Stimulated activated CD8-positive, alpha-beta memory T cell treated with anti-CD3 and anti-CD28 coated beads, Interleukin-4, amount 100 ng/mL, for 4 hours (primary cell): ENCODE measurements at regions not wholly inside any gene's neighbourhood (a gene's known extent, or its start where the extent isn't known, plus 50 kb on each side); places are given as distances from the start of the nearest gene placed in this dataset.

ENCODE experiments used
- DNase-seq, 2 donors: peaks; one replicate each; pipeline ENCODE4 v3.0.0-alpha.2; 2020; ENCODE audit warnings: low read depth in 2 of 2, low spot score in 1 of 2

DNA sequence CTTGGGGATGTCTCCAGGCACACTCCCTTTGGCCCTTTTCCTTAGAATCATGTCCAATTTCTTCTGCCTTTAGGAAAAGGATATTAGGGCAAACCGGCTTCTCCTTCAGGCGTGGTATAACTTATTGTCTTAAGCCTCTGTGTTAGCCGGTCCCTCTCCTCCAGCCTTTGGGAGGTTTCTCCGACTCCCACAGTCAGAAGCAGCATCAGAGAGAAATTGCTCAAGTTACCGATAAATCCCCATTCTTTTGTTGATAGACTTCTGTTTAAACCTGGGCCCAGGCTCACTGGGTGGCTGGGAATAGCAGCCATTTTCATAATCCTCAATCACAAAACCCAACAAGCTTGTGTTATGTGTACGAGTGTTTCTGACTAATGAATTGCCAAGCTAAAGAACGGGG is 85.4 kb upstream of the KAZN start:
- DNase-seq, result no peak

DNA sequence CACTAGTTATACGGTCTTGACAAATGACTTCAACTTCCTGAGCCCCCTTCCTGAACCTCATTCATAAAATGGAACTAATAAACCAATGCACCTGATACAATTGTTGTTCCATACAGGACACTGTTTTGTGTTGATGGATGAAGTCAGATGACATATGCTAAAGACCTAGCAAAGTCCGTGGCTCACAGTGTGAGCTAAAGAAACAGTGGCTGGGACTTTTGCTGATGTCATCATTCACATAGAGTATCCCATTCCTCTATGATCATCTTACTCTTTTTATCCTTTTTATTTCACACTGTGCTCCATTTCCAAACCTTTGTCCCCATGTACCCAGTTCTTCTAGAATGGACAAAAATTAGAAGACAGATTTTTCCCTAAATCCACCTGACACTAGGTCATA is 83.7 kb upstream of the KAZN start:
- no peak for DNase-seq

DNA sequence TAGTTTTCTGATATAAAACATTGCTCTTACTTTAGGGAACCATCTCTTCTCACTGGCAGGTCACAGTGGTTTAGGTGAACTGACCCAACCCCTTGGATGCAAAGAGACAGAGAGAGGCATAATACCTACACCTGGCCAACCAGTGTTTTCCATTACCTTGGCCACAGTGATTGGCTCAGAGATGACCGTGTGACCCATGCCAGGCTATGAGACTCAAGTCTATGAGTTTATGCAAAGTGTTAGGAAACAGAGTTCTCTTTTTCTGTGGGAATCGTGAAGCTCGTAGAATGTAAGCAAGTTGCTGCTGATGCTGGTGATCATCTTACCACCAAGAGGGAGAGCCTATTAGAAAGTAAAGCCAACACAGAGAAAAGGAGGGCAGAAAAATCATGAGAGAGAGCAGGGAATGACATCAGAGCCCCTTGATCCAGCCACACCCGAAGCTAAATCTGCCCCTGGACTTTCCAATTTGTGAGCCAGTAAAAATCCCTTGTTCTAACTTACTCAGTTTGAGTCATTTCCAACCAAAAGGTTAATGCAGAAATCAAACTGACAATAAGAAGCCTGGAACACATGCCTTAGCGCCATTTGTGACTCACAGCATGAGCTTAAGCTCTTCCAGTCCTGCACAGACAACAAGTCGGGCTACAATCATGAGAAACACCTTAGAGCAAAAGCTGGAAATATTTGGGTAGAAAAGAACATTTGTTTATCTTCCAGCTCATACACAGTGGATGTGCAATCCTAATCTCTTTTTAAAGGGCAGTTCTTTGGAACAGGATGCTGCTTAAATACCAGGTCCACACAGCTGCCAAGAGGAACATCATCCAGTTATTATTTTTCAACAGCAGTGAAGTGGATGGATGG is 81.3 kb upstream of the KAZN start:
- no peak for DNase-seq

DNA sequence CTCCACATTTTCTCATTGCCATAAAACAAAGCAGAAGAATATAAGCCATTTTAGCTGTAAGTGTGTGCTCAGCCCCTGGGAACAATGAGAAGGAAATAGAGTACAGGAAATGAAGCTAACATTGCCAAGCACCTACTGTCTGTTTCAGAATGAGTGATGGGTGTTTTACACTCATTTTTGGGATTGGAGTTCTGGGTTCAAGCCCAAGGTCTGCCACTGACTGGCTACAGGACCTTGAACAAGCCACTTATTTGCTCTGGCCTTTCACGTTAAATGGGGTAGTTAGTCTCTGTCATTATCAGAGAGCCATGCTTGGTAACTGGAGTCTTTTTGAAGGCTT is 80.7 kb upstream of the KAZN start:
- no peak for DNase-seq

DNA sequence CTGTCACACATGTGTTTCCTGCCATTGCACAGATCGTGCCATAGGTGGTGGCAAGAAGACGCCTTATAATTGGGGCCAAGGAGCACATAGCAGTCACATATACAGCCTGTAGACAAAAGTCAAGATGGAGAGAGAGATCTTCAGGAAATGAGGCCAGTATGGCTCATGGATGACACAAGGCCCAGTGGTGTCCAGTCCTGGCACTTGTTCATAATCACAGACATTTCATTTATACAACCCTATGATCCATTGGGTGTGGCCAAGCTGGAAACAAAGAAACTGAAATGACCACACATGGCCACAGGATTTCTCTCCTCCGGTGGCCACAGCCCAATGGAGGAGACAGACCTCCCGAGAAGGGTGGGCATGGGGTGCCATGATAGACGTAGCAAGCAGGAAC is 78.5 kb upstream of the KAZN start:
- DNase-seq, result no peak

DNA sequence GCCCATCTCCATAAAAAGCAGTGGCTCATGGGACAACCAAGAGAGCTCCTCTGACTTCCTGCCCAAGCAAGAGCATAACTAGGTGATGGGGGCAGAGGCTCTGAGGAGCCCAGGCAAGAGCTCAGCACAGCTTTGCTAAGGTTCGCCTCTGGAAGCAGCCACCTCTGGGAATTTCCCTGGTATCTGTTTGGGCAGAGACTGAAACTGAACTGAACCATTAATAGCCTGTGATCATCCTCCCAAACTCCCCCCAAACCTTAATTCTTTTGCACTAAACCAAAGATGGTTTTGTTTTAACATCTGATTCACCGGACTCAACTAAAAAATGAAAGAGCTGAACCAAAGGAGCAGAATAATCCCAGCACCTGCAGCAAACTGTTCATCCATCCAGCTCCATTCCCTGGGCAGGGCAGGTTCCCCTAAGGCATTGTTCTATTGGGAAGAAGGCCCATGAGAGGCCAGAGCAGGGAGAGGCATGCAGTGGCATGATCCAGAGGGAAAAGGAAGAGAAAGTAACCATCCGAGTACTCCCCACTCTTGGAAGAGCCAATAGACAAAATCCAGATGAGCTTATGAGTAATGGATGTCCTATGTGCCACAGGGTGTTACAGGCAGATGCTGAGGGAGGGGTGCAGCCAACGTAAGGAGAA is 77.8 kb upstream of the KAZN start:
- no peak for DNase-seq

DNA sequence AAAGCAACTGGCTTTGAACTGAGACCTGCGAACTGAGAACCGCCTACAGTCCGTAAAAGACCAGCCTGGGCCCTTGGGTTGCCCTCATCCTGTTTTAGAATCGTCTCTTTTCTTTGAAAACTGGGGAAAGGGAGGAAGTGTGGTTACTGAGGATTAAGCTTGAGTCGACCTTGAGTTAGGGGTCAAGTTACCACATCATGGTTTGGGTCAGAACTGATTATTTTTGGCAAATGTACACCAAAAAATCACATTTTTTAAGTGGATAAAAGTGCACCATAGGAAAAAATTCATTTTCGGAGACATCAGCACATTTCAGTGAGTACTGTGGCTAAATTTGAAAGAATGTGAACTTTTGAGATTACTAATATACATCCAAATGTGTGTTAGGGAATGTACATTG is 76.9 kb upstream of the KAZN start:
- no peak for DNase-seq

DNA sequence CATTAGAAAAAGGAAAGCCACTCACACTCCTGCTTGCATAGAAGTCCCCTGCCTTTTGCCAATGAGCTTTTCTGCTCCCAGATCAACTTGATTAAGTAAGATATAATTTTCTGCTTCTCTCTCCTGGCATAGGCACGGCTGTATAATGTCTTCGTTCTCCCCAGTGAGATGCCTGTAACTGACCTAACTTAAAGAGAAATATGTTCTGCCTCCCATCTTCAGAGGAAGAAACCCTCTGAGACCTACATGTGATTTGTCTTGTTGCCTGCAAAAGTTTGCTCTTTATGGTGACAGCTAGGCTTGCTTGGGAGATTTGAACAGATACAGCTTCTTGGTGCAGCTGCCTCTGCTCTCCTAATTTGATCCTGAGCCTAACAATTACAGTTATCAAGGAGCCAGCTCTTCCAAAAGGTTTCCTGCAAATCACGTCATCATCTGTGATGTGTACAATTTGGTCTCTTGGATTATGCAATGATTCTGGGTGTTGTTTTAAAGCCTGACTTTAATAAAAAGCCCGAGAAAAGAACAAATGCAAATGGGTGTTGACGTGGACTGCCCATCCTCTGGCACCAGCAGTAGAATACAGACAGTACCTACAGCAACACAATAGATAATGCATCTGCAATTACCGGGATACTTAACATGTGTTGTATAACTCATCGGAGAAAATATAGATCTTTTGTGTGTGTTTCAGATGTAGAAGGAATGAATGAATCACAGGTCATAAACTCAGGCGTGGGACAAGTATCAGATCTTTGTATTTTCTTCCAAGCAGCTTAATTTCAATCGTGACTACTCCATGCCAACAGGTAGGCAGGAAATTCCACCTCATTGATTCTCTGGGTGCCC is 76.2 kb upstream of the KAZN start:
- DNase-seq, result no peak

DNA sequence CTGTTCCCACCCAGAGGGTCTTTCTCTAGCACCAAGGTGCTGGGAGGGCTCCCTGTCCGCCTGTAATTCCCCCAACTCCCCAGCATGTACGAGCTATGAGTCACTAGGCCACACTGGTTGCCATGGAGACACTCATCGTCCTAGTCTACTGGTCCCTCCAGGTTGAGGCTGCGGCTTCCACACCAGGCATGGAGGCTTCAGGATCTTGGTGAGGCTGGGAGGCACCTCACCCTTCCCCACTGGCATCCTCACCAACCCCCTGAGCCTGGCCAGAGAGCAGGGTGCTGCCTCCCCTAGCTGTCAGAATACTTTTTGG is 75.6 kb upstream of the KAZN start:
- DNase-seq, result no peak

DNA sequence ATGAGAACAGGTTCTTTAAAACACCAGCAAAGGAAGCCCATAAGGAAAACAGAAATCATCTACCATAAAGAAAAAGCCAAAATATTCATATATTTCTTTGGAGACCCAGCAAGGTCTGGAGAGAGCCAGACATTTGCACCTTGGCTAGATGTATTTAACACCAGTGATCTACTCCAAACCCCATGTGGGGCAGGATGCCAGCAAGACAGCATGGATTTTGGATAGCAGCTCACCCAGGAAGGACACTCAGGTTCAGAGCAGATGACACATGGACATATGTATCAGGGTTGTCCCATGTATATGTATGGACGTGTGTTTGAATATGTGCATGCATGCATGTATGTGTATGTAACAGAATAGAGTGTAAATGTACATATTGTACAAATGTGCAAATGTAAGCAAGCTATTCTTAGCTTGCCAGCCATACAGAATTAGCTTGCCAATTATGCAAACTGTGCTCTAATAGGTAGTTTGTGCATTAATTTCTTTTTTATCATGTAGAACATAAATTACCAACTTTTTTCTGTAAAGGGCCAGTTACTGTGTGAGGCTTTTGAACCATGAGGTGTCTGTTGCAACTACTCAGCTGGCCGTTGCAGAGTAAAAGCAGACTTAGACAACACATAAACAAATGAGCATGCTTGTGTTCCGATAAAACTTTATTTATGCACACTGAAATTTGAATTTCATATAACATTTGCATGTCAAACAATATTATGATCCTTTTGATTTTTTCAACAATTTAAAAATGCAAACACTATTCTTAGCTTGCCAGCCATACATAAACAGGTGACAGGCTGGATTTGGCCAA is 73.5 kb upstream of the KAZN start:
- DNase-seq, result no peak

DNA sequence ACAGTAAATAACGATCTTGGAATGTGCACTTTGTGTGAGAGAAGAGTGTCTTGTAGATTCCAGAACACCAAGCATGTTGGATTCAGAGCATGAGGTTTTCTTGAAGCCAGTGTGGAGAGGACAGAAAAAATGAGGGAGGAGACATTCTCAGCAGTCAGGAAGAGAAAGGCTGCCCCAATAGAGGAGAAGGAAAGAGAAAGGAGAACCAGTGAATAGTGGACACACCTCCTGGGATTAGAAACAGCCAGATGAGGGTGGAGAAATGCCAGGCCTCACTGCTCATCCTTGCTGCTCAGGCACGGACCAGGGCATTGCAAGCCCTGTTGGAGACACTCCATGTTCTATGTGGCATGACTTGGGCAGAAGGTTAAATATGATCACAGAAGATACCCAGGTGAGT is 69.0 kb upstream of the KAZN start:
- DNase-seq, result no peak

DNA sequence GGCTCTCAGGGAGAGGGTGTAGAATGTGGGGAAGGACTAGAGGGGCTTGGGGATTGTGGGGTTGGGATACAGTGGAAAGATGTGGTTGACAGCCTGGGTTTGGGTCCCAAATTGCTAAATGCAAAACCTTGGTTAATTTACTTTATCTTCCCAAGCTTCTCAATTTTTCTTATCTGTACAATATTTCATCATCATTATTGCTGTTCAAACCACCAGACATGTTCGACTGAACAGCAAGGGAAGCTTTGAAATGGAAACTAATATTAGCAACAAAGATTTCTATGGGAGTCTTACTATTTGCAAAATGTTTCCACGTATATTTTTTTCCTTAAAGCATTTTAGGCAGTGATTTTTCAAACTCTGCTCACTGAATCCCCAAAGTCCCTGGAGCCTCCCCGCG is 67.0 kb upstream of the KAZN start:
- no peak for DNase-seq

DNA sequence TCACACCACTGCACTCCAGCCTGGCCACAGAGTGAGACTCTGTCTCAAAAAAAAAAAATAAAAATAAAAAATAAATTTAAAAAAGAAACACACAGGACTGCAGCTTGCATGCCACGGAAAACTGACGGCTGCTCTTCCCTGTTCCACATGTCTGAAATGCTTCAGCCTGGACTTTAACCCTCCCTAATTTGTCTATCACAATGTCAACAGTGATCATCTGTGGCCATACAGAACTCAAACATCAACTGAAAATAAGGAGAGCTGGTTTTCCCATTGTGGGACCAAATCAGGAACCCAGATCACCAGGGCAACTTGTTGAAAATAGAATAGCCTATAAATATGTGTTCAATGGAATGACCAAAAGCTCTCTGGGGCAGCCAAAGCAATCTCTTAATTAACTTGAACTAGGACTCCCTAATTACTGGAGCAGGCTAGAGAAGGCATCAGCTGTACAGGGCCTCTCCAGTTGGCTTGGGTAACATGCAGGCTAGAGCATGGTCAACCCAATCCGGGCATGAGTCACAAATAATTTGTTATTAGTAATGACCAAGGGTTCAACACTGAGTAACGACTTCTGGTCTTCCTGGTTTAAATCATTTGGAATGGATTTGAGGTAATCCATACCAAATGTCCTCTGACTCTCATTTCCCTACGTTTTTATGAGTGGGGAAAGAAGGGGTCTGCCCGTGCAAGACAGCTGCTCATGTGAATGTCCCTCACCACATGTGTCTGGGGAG is 62.7 kb upstream of the KAZN start:
- DNase-seq, result no peak

DNA sequence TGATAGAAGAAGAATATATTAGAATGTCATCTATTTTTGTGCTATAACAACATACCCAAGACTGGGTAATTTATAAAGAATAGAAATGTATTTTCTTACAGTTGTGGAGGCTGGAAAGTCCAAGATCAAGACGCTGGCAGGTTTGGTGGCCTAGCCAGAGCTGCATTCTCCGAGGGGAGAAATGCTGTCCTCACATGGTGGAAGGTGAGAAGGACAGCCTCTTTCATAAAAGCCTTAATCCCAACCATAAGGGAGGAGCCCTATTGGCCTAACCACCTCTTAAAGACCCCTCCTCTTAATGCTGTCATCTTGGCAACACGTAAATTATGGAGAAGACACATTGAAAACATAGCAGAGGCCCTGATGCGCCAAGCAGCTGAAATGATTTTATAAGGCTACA is 60.1 kb upstream of the KAZN start:
- DNase-seq, result no peak

DNA sequence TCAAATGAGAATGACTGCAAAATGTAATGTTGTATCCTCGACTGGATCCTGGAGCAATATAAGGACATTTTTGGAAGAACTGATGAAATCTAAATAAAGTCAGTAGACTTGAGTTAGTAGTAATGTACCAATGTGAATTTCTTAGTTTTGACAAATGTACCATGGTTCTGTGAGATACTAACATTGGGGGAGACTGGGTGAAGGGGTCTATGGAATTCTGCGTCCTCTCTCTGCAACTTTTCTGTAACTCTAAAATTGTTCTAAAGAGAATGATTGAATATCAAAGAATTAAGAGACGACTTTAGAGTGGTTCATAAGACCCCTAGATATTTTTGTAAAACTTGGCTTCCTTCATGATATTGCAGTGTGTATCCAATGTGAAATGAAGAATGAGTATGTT is 59.2 kb upstream of the KAZN start:
- DNase-seq, result no peak

DNA sequence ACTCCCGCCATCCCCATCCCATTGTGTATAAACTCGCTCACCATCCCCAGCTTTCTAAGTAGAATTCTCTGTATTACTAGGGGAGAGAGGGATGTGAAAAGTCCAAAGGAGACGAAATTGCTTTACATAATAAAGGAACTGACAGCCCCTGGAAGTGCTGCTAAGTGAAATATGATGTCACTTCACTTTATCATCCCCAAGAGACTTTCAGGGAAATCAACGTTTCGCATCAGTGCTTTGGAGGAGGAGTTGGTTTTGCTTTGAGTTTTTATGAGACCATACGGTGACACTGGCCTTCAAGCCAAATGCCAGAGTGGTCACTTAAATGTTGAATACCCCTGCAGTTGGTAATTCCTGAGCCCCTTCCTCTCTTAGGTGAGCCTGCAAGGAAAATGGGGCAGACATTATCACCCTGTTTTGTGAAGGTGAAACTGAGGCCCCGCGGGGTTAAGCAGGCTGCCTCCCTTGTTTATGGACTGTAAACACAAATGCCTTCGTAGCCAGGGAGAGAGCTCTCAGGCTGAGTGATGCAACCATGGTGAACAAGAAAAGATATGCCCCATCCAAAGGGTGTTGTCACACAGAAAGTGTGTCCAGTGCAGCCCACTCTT is 58.4 kb upstream of the KAZN start:
- no peak for DNase-seq

DNA sequence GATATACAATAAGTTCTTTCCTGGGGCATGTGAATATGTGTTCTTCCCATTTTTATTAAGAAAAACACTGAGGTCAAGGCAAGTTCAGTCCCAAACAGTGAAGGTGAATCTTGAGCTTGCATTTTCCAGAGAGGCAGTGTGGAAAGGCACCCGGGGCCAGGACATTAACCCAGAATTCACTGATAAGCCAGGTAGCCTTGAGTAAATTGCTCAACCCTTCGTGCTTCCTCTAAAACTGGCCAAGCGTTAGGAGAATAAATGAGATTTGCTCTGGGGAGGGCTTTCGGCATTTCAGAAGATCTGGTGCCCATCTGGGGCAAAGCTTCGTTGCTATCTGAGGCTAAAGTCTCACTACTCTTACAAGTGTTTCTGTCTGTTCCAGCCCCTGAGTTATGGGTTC is 57.1 kb upstream of the KAZN start:
- DNase-seq, result no peak

DNA sequence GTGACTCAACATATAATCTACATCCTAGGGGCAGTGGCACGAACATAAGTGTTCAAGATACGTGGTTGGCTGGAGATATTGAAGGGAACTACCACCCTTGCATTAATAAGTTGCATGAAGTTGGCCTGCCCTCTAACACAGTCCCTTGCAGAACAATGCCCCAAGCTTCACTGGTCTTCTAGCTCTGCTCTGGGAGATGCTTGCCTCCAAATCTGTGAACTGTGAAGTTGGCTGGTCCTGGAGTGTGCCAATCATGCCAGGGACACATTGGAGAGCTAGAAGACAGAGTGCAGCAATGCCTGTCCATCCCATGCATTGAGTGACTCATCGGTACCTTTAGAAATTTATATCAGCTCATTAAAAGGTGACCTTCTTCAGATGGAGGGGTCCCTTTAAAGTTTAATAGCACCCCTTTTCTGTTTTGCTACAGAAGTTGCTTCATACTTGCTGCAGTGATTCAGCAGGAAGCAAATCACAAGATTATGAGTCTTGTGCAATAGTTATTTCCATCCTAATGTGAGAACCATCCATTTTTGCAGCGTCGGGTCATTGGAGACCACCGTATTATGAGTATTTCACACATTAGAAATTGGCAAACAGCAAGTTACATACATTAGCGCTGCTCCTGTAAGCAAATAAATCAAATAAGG is 55.2 kb upstream of the KAZN start:
- DNase-seq, result no peak

DNA sequence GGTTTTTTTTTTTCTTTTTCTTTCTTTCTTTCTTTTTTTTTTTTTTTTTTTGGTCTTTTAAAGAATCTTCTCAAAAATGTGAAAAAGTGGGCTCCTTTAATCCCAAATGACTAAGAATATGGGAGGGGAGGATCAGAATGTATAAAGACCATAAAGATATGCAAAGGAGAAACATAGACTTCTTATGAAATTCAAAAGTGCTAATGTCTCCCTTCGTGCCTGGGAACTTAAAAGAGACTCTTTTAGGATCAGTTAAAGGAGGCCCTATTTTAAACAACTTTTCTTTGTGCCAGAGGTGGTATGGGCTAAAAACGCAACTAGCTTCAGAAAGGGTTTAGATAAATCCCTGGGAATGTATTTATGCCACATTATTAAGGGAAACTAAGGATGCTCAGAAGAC is 54.2 kb upstream of the KAZN start:
- no peak for DNase-seq
